GM19238 (cell line): ENCODE measurements at regions not wholly inside any gene's neighbourhood (a gene's known extent, or its start where the extent isn't known, plus 50 kb on each side); places are given as distances from the start of the nearest gene placed in this dataset.
"Not testable (repeated sequence)": the region's sequence is repeated elsewhere in the genome, so short reads cannot be mapped to it uniquely, and the experiment has no call there.

Experiments
- DNase-seq: peaks from one replicate; pipeline ENCODE4 v3.0.0; 2011; ENCODE audit warnings: low spot score; ENCODE audit not compliant: insufficient read length

DNA sequence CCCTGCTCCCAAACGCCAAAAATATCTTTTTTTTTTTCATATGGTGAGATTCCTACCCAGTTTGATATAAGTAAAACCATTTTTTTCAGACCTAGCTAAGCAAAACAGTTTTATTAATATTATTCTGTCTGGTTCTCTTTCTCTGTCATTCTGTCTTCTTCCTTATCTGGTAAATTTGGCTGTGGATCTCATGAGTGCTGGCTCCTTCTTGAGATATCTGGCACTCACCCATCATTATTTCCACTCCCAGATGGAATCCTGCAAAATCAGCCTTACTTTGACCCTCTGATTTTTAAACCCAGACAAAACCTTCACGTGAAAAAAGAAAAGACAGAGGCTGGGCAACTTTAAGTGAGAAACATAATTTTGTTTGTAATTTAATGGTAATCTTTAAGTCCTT, 373.6 kb downstream of the NYAP2 start:
- DNase-seq = no peak

DNA sequence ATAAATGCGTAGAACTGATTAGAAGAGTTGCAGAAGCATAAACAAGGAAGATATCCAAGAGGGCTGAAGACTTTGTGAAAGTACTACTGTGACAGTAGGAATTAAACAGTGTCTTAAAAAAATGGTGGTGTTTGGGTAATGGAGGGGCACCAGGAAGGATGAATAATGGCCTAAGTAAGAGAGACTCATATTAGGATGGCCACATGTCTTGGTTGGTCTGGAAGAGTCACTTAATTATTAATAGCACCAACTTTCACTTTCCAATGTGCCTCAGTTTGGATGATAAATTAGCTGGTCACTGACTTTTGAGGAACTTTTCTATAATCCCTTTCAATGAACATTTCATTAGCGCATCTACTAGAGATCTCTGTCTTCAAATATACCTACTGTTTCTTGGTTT, 372.2 kb downstream of the NYAP2 start:
- no peak for DNase-seq

DNA sequence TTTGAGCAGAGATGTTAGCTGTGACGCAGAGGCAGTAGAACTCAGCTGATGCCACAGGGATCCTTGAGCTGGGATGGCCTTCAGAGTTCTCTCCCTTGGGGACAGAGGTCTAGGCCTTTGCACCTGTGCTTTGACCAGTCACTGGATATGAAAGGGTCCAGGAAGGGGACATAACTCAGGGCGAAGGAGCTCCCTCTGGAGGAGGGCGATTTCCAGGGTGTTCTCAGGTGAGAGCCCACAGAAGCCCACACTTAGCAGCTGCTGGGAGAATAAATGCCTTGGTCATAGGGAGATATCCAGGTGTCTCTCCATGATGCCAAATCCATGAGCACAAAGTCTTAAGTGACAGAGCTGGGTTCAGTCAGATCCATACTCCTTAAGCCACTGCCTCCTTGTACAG, 369.2 kb downstream of the NYAP2 start:
- no peak for DNase-seq

DNA sequence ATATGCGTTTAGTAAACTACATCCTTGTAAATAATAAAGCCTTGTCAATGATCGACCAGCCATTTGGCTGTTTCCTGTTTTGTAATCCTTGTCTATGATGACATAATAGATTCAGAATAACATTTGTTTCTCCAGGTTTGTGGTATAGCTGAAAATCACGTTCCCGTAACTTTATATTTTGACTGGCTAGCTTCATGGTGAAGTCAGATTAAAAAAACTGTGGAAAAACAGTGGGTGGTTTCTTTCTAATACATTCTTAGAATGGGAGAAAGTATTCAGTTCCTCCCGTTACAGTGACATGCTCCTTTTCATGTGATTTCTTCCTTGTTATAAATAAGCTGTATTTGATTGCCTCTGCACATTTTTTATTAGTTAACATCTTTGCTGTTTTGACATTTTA, 366.9 kb downstream of the NYAP2 start:
- no peak for DNase-seq

DNA sequence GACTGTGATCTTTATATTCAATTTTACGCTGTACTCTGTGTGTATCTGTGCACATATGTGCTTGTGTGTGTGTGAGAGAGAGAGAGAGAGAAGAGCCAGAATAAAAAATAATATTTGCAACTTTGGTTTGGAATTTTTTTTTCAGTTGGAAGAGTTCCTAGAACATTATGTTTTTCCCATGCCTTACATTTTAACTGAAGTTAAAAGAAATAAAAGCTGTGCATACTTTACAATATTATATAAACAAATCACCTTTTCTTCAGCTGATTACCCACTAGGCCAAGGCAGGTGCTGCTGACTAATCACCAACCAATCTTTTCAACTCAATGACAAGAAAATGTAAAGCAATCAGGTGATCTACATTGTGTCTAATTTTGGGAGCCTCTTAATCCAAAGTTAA, 366.3 kb downstream of the NYAP2 start:
- no peak for DNase-seq

DNA sequence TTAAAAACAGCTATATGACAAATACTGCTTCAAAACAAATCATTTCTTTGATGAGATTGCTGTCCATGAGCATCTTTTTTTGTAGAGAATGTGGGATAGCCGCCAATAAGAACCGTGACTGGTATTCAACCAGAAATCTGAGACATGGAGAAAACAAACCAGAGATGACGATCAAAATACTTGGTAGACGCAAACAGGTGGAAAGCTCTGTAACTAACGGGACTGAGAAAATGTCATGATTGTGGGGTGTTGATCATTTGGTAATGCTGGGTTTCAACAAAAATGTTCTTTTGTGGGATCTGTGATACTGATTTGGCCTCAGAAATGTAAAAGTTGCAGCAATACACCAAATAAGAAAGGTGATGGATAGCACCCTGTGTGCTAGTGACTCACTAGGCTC, 364.8 kb downstream of the NYAP2 start:
- DNase-seq = no peak

DNA sequence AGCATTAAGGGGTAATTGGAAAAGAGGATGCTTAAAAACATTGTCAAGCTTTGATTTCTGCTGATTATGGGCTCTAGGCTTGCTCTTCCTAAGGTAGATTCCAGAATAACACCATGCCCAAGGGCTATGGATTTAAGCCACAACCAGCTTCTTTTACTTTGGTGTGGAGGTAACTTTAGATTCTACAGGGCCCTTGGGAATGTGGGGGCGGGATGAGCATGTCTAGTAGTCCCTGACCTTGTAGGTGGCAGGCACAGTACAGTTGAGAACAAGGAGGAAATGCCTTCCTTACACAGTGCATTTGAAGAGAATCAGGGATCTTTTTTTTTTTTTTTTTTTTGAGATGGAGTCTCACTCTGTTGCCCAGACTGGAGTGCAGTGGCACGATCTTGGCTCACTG, 364.2 kb downstream of the NYAP2 start:
- DNase-seq = no peak

DNA sequence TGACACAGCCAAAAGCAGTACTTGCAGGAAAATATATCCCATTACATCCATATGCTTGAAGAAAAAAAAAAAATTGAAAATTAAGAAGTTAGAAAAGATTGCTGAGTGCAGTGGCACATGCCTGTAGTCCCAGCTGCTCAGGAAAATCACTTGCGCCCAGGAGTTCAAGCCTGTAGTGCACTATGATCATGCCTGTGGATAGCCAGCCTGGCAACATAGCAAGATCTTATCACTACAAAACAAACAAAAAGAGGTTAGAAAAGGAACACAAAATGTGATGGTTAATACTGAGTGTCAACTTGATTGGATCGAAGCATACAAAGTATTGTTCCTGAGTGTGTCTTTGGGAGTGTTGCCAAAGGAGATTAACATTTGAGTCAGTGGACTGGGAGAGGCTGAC, 361.9 kb downstream of the NYAP2 start:
- no peak for DNase-seq

DNA sequence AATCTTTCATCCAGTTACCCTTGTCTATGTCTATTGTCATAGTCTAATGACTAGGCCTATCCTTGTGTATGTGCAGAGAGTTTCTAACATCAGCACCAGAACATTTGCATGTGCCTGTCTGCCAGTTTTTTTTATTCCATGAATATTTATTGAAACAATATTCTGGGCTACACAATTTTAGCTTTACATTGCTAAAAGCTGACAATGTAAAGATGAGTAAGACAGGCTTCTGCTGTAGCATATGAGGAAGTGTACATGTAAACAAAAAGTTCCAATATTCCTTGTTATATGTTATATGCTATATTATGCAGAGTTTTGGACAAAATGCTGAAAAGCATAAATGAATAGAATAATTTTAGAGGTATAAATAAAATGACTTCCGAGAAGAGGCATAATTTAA, 357.7 kb downstream of the NYAP2 start:
- no peak for DNase-seq

DNA sequence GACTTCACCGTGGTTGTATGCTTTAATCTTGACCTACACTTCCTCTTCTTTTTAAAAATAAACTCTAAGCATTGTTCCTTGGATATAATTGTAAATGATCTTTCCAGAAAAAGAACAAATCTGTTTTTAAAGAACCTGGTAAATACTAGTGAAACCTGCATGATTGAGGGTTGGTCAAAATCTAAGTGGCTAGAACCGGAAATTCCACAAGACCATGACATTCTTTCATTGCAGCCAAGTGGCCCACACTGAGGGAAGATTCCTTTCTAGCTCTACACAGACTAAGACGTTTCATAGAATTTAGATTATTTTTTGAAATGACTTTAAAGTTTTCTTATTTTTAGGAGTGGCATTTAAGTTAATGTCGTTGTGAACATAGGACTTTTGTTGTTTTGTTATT, 356.7 kb downstream of the NYAP2 start:
- DNase-seq = no peak

DNA sequence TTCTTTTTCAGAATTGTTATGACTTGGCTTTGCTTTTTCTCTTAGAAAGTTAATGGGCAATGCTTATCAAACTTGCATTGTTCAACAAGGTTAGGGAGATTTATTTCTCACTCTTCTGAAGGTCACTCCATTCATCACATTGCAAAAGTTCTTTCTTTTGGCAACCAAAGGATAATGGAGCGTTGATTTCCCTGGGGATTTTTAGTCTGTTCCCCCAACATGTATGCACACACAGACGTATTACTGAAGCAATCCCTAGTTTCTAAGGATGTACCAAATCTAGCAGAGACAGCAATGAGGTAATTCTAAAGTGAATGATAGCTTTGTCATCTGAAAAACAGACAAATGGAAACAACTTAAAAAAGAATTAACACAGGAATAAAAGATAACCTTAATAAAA, 349.1 kb downstream of the NYAP2 start:
- DNase-seq = no peak

DNA sequence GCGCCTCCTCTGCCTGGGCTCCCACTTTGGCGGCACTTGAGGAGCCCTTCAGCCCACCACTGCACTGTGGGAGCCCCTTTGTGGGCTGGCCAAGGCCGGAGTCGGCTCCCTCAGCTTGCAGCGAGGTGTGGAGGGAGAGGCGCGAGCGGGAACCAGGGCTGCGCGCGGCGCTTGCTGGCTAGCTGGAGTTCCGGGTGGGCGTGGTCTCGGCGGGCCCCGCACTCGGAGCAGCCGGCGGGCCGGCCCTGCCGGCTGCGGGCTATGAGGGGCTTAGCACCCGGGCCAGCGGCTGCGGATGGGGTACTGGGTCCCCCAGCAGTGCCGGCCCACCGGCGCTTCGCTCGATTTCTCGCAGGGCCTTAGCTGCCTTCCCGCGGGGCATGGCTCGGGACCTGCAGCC, 344.5 kb downstream of the NYAP2 start:
- DNase-seq = not testable (repeated sequence)

DNA sequence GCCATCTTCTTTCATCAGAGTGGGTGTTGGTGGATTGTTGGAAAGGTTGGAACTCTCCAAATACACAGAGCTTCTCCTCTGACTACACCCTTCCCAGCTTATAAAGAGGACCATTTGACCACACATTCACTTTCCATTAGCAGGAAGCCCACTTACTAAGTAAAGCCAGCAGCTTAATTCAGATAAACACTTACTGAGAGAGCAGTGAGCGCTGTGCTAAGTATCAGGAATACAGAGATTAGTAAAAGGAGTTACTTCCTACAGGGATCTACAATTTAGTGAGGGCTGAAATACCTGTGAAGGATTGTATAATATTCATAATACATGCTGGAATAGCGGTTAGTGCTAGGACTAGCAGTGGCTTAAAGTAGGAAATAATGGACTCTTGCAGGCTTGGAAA, 343.0 kb downstream of the NYAP2 start:
- no peak for DNase-seq

DNA sequence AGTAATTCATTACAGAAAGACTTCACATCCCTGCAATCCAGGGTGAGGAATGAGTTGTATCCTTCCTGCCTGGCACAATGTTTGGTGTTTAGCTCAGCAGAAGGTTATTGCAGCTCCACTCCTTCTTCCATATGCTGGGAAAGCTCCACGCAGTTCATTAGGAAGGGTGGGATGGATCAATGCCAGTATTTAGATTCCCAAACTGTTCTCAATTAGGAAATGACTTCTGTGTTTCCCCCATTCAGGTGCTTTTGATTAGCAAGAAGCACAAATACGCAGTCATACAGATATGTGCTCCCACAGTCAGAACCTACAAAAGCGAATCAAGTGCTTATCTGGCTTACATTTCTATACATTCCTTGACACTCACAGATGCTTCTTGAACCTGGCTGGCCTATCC, 340.6 kb downstream of the NYAP2 start:
- DNase-seq = no peak

DNA sequence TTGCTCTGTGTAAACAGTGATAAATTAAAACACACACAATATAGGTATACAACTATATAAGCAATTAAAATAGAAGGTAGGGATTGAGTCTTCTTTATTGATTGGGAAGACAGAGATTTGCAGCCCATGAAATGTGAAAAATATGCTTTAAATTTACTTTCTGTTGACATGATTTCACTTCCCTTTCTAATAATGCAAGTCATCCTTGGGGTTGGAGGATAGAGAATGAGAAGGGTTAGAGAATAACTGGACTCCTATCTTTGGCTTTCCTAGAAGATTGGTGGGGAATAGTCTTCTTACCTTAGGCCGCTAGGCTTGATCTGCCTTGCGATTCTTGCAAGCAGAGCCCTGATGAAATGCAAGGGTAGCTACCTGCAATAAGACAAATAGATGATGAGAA, 339.8 kb downstream of the NYAP2 start:
- DNase-seq = no peak

DNA sequence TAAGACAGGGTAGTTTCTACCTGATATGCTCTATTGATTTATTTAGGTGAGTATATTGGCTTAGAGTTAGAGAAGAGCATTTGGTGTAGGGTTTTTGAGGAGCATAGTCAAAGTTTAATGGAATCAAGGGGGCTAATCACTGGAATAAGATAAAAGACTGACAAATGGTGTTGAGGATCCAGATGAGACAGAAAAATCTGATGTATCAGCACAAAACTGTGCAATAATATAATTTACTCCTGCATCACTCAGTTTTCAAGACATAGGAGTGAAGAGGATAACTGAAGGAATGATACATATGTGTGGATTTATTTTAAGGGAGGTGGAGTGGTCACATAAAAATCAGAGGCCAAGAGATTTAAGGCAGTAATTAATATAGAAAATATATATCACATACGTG, 339.2 kb downstream of the NYAP2 start:
- no peak for DNase-seq

DNA sequence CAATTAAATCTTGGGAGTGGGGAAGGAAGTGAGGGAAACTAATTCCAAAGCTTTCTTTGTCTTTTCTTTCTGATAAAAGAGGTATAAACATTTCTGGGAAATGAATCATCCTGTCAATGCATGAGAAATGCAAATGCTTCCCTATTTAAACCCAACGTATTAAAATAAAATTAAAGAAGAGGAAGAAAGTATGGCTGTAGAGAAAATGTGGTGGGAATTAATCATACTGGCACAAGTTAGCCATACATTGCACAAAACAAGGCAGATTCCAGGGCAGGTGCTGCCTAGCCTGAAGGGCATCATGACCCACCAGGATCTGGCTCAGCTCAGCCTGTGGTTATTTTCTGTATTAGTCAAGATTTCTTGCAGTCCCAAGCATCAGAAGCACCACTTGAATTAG, 338.0 kb downstream of the NYAP2 start:
- no peak for DNase-seq

DNA sequence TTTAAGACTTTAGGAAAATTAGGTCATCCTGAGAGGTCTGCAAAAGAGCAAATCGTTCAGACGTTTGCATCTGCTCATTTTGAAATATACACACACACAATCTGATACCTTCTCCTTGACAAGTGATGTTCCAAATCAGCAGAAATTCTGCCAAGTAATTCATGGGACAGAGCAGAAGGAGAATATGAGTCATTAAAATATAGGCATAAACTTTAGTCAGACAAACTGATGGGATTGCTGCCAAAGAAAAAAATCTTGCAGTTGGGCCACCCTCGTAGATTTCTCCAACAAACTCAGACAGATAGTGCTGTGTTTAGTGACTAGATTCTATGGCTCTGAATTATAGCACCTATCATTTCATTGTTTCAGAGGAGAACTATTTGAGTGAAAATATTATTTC, 336.3 kb downstream of the NYAP2 start:
- no peak for DNase-seq

DNA sequence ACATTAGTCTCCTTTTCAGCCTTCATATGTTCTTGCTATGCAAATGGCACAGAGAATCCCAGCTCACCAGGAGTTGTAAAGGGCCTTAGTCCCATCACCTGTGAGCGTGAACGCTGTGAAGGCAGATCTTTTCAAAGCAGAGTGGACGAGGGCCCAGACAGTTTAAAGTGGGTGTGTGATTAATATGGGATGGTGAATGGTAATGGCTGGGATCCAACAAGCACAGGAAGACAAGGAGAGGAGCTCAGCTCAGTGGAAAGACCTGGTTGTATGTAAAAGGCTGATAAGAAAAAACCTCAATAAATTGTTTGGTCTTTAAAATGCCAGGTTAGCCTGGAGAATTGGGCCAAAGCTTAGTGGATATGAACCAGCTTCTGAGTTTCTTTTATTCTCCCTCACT, 326.2 kb downstream of the NYAP2 start:
- DNase-seq = no peak
